IMR-90 (cell line): ENCODE measurements at regions not wholly inside any gene's neighbourhood (a gene's known extent, or its start where the extent isn't known, plus 50 kb on each side); places are given as distances from the start of the nearest gene placed in this dataset.

Experiments used
- ATAC-seq: fragments of 200-7000 bp; cut with Tn5 transposase; 2 replicates; pipeline ENCODE4 v1.9.1; 2020; ENCODE audit warnings: low read depth, mild to moderate bottlenecking, moderate library complexity
- BruUV-seq: library from RNA; stranded (reverse); fragments of 400-500 nt; replicated peaks from 2 replicates; lab custom pipeline; 2021; lab: Mats Ljungman, UMichigan
- CTCF ChIA-PET: fragments of 300-600 bp; formaldehyde crosslinking; extraction: SDS; loops from one replicate; lab custom pipeline; 2021; ENCODE audit warnings: antibody characterized with exemption; lab: Yijun Ruan, JAX
- POLR2A ChIA-PET: fragments of 300-600 bp; sonication (Branson Sonifier 250); formaldehyde crosslinking; loops from one replicate; lab custom pipeline; 2022; ENCODE audit warnings: antibody characterized with exemption; ENCODE audit not compliant: unreplicated experiment; lab: Charles Lee
- DNase-seq: peaks from one replicate; pipeline ENCODE4 v3.0.0; 2013
- H2AFZ ChIP-seq: replicated peaks from 2 replicates; pipeline ENCODE3; 2013; ENCODE audit warnings: low read length, mild to moderate bottlenecking; ENCODE audit not compliant: poor library complexity
- H2AK5ac ChIP-seq: 2 replicates; pipeline ENCODE4 v1.6.1; 2013; ENCODE audit warnings: low read depth, low read length, inconsistent platforms
- H2AK9ac ChIP-seq: replicated peaks from 2 replicates; pipeline ENCODE3; 2013; ENCODE audit warnings: mild to moderate bottlenecking, low read depth, low read length, moderate library complexity; ENCODE audit not compliant: poor library complexity
- H2BK120ac ChIP-seq: 2 replicates; pipeline ENCODE4 v1.6.1; 2013; ENCODE audit warnings: low read depth, low read length, inconsistent platforms
- H2BK15ac ChIP-seq: 3 replicates; pipeline ENCODE4 v1.6.1; 2013; ENCODE audit warnings: low read depth, low read length, inconsistent platforms
- H2BK20ac ChIP-seq: 2 replicates; pipeline ENCODE4 v1.6.1; 2013; ENCODE audit warnings: low read depth, mild to moderate bottlenecking, inconsistent platforms, low read length, moderate library complexity
- H2BK5ac ChIP-seq: 2 replicates; pipeline ENCODE4 v1.6.1; 2013; ENCODE audit warnings: mild to moderate bottlenecking, low read depth, low read length, inconsistent platforms; ENCODE audit not compliant: poor library complexity, severe bottlenecking
- H3K14ac ChIP-seq: replicated peaks from 2 replicates; pipeline ENCODE4 v1.6.1; 2013; ENCODE audit warnings: low read depth, low read length, inconsistent platforms
- H3K18ac ChIP-seq: 2 replicates; pipeline ENCODE4 v1.6.1; 2013; ENCODE audit warnings: low read depth, low read length, control low read depth
- H3K23ac ChIP-seq: 2 replicates; pipeline ENCODE4 v1.6.1; 2013; ENCODE audit warnings: low read depth, low read length, inconsistent platforms
- H3K27ac ChIP-seq: 2 replicates; pipeline ENCODE4 v1.5.1; 2013; ENCODE audit warnings: mild to moderate bottlenecking, control low read depth, low read length; ENCODE audit not compliant: insufficient read depth
- H3K27me3 ChIP-seq: 2 replicates; pipeline ENCODE4 v1.6.1; 2013; ENCODE audit warnings: low read length; ENCODE audit not compliant: control insufficient read depth, insufficient read depth
- H3K36me3 ChIP-seq: 2 replicates; pipeline ENCODE4 v1.6.1; 2013; ENCODE audit warnings: low read length, mixed read lengths; ENCODE audit not compliant: control insufficient read depth, insufficient read depth
- H3K4ac ChIP-seq: 2 replicates; pipeline ENCODE4 v1.6.1; 2013; ENCODE audit warnings: low read depth, low read length, inconsistent platforms
- H3K4me1 ChIP-seq: 2 replicates; pipeline ENCODE4 v1.6.1; 2013; ENCODE audit warnings: low read length, mixed read lengths; ENCODE audit not compliant: control insufficient read depth, insufficient read depth
- H3K4me2 ChIP-seq: 2 replicates; pipeline ENCODE4 v1.6.1; 2013; ENCODE audit warnings: low read depth, mild to moderate bottlenecking, control low read depth, low read length, moderate library complexity
- H3K4me3 ChIP-seq: 2 replicates; pipeline ENCODE4 v1.5.1; 2013; ENCODE audit warnings: low read depth, mild to moderate bottlenecking, control low read depth, low read length, moderate library complexity; ENCODE audit not compliant: insufficient read depth
- H3K56ac ChIP-seq: 2 replicates; pipeline ENCODE4 v1.6.1; 2013; ENCODE audit warnings: low read length, inconsistent platforms; ENCODE audit not compliant: insufficient read depth; ENCODE audit errors: extremely low read depth
- H3K79me1 ChIP-seq, 2 experiments: 2 replicates each; pipeline ENCODE4 v1.6.1; 2013; ENCODE audit warnings: low read length in 2 of 2, inconsistent platforms in 1 of 2, low read depth in 1 of 2
- H3K9ac ChIP-seq: 2 replicates; pipeline ENCODE4 v1.6.1; 2013; ENCODE audit warnings: low read depth, low read length, control low read depth
- H3K9me1 ChIP-seq: 2 replicates; pipeline ENCODE4 v1.6.1; 2013; ENCODE audit warnings: low read length, inconsistent platforms; ENCODE audit not compliant: insufficient read depth
- H3K9me3 ChIP-seq: 2 replicates; pipeline ENCODE4 v1.6.1; 2013; ENCODE audit warnings: low read length; ENCODE audit not compliant: control insufficient read depth, insufficient read depth
- H4K20me1 ChIP-seq: 2 replicates; pipeline ENCODE4 v1.6.1; 2013; ENCODE audit warnings: low read length, inconsistent platforms; ENCODE audit not compliant: insufficient read depth
- H4K5ac ChIP-seq: 2 replicates; pipeline ENCODE4 v1.6.1; 2013; ENCODE audit warnings: mild to moderate bottlenecking, low read depth, low read length, control low read depth
- H4K8ac ChIP-seq, 2 experiments: 2 replicates each; pipeline ENCODE4 v1.6.1; 2013; ENCODE audit warnings: low read depth in 2 of 2, low read length in 2 of 2, control low read depth in 1 of 2, inconsistent platforms in 1 of 2
- H4K91ac ChIP-seq: 2 replicates; pipeline ENCODE4 v1.6.1; 2013; ENCODE audit warnings: low read depth, low read length, inconsistent platforms; ENCODE audit not compliant: insufficient read depth
- BHLHE40 ChIP-seq: fragments of 150-350 bp; IDR thresholded peaks from 2 replicates; pipeline ENCODE4 v1.6.1; 2016; ENCODE audit warnings: mild to moderate bottlenecking, low read depth, low read length
- MAZ ChIP-seq: IDR thresholded peaks from 2 replicates; pipeline ENCODE4 v1.6.1; 2012; ENCODE audit warnings: low read depth, mild to moderate bottlenecking, low read length, improper control_type of control experiment, moderate library complexity, borderline replicate concordance
- POLR2A ChIP-seq: IDR thresholded peaks from 2 replicates; pipeline ENCODE4 v1.6.1; 2012; ENCODE audit warnings: mild to moderate bottlenecking, low read depth, low read length
- WGBS, 2 experiments: methylation state at CpG; one replicate each; pipeline versions ENCODE4 v1.1.5 to v1.1.7; 2013; ENCODE audit warnings: missing lambda C conversion rate in 2 of 2; ENCODE audit not compliant: insufficient read length in 1 of 2; ENCODE audit errors: extremely low coverage in 2 of 2; 5-methylcytosine and 5-hydroxymethylcytosine counted together
- dilution Hi-C: fragments of 300-500 bp; cut with HindIII; formaldehyde crosslinking; loops from one replicate; pipeline ENCODE4 v1.14.3; 2018; ENCODE audit warnings: low sequenced_read_pairs; ENCODE audit not compliant: unreplicated experiment
- in situ Hi-C: fragments of 300-500 bp; cut with MboI; formaldehyde crosslinking; loops from 3 replicates; pipeline ENCODE4 v1.14.3; 2019; ENCODE audit warnings: low sequenced_read_pairs, inconsistent platforms, mixed read lengths
- intact Hi-C: fragments of 100-400 bp; cut with micrococcal nuclease; formaldehyde crosslinking; loops from 2 replicates; pipeline ENCODE4 v1.10.0; 2022

- TF ChIP-seq BHLHE40 (no peak), POLR2A (no peak)
Observed at GRCh38 chr3:70805061-70805889, 492.8 kb upstream of the MDFIC2 start (continued).

- Histone ChIP-seq H3K18ac (no peak overlapping the region), H2BK5ac (no peak overlapping the region), H3K23ac (no peak overlapping the region), H3K9me1 (no peaks in the 10 kb centered on the region), H3K4ac (no peak overlapping the region), H3K4me1 (no peaks in the 10 kb centered on the region; the same call in 1 of the 2 replicates), H2BK15ac (no peak overlapping the region), H4K8ac (no peak overlapping the region), H3K27me3 (no peaks in the 10 kb centered on the region), H3K4me3 (no peak overlapping the region), H3K9me3 (no peaks in the 10 kb centered on the region), H4K20me1 (no peaks in the 10 kb centered on the region), H4K5ac (no peak overlapping the region), H3K27ac (no peak overlapping the region), H2BK20ac (no peak overlapping the region), H3K14ac (no peak overlapping the region), H3K4me2 (no peak overlapping the region), H3K56ac (no peak overlapping the region), H3K9ac (no peak overlapping the region), H2AFZ (no peak overlapping the region), H4K91ac (no peak overlapping the region), H3K36me3 (no peaks in the 10 kb centered on the region), H3K79me1 (no peaks in the 10 kb centered on the region), H2BK120ac (no peak overlapping the region), H2AK5ac (no peak overlapping the region), H2AK9ac (no peak overlapping the region)
- intact Hi-C loops (no loop called here), dilution Hi-C loops (no loop called here), in situ Hi-C loops (no loop called here)
- ATAC-seq (no peak), DNase-seq (no peak)
- ChIA-PET POLR2A (no interaction called here), CTCF (no interaction called here)
- no CpG with 5 or more reads among the region's 2 CpGs for WGBS, 2 experiments
- TF ChIP-seq MAZ: no peak
- no TSS peak for BruUV-seq
Observed at GRCh38 chr3:70803891-70804290, 491.5 kb upstream of the MDFIC2 start.
